ENCODE measurements at regions not wholly inside any gene's neighbourhood (a gene's known extent, or its start where the extent isn't known, plus 50 kb on each side); places are given as distances from the start of the nearest gene placed in this dataset.

DNA sequence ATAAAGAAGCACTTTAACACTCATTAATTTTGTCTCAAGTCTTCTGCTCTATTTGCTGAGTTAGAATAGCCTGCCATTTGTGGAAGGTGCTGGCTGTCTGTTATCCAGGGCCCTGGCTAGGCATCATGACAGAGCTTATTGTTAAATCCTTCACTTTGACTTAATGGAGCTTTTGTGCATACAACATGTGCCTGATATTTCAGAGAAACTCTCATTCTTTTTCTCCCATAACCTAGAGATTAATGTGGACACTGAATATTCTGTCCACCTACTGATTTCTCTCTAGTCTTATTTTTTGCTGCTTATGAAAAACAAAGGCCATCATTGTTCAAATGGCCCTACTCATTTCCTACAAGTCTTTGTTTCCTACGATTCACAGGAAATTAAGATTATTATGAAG lies 383.1 kb upstream of the HTR2A start:
- Histone ChIP-seq H2BK5ac (ENCODE audit: low read depth, low read length, poor library complexity, severe bottlenecking) (no peak overlapping the region), H4K8ac (ENCODE audit: low read depth in 2 of 2, low read length in 2 of 2) (no peak overlapping the region), H4K5ac (ENCODE audit: low read depth, low read length) (no peak overlapping the region), H3K36me3 (ENCODE audit: control insufficient read depth, insufficient read depth, low read length) (no peaks in the 10 kb centered on the region), H2AK5ac (ENCODE audit: low read depth, low read length) (no peak overlapping the region), H3K9me1 (ENCODE audit: insufficient read depth, low read length) (no peaks in the 10 kb centered on the region), H3K9ac (ENCODE audit: low read depth, low read length) (no peak overlapping the region), H3K56ac (ENCODE audit: extremely low read depth, insufficient read depth, low read length) (no peak overlapping the region), H3K4me3 (ENCODE audit: insufficient read depth, low read depth, low read length) (no peak overlapping the region), H3K4me1 (ENCODE audit: control insufficient read depth, insufficient read depth, low read length) (no peaks in the 10 kb centered on the region), H2BK120ac (ENCODE audit: low read depth, low read length) (no peak overlapping the region), H3K4me2 (ENCODE audit: low read depth, low read length) (no peak overlapping the region), H2AK9ac (replicated peaks; ENCODE audit: low read depth, low read length, poor library complexity) (no peak overlapping the region), H3K27ac (ENCODE audit: insufficient read depth, low read length) (no peak overlapping the region), H2AFZ (replicated peaks; ENCODE audit: low read length, poor library complexity) (no peak overlapping the region), H4K91ac (ENCODE audit: insufficient read depth, low read depth, low read length) (no peak overlapping the region), H3K14ac (replicated peaks; ENCODE audit: low read depth, low read length) (no peak overlapping the region), H3K9me3 (ENCODE audit: control insufficient read depth, insufficient read depth, low read length) (no peaks in the 10 kb centered on the region), H3K23ac (ENCODE audit: low read depth, low read length) (no peak overlapping the region), H3K79me1 (ENCODE audit: low read depth in 1 of 2, low read length in 2 of 2) (no peaks in the 10 kb centered on the region), H4K20me1 (ENCODE audit: insufficient read depth, low read length) (no peaks in the 10 kb centered on the region), H3K4ac (ENCODE audit: low read depth, low read length) (no peak overlapping the region), H2BK15ac (ENCODE audit: low read depth, low read length) (no peak overlapping the region), H2BK20ac (ENCODE audit: low read depth, low read length) (no peak overlapping the region), H3K27me3 (ENCODE audit: control insufficient read depth, insufficient read depth, low read length) (no peaks in the 10 kb centered on the region), H3K18ac (ENCODE audit: low read depth, low read length) (no peak overlapping the region)
- no peak for TF ChIP-seq BHLHE40 (IDR thresholded peaks at IDR 0.05; ENCODE audit: low read depth, low read length)
- no peak for TF ChIP-seq FOS (IDR thresholded peaks at IDR 0.05; ENCODE audit: low read depth, low read length)
- TF ChIP-seq RAD21 (IDR thresholded peaks at IDR 0.05; ENCODE audit: low read length) = no peak
- TF ChIP-seq RCOR1 (IDR thresholded peaks at IDR 0.05; ENCODE audit: insufficient replicate concordance, low read length) = no peak
- no peak for TF ChIP-seq CHD1 (IDR thresholded peaks at IDR 0.05; ENCODE audit: low read depth, low read length)
- TF ChIP-seq NFE2L2 (IDR thresholded peaks at IDR 0.05; ENCODE audit: low read depth, low read length) = no peak
- TF ChIP-seq CEBPB (IDR thresholded peaks at IDR 0.05; ENCODE audit: low read depth, low read length) = no peak
- no peak for TF ChIP-seq SMC3 (IDR thresholded peaks at IDR 0.05; ENCODE audit: low read depth, low read length)
- no peak for TF ChIP-seq RFX5 (IDR thresholded peaks at IDR 0.05; ENCODE audit: low read depth, low read length)
- no peak for TF ChIP-seq POLR2A (IDR thresholded peaks at IDR 0.05; ENCODE audit: low read depth, low read length)
- in situ Hi-C loops (cut with MboI; ENCODE audit: low sequenced_read_pairs) = no loop called here
- no peak for ATAC-seq (ENCODE audit: low read depth)
- ChIA-PET CTCF (no interaction called here), POLR2A (ENCODE audit: unreplicated experiment) (no interaction called here)
- intact Hi-C loops (cut with micrococcal nuclease) = no loop called here
- BruUV-seq (replicated peaks) = no TSS peak
- no peak for DNase-seq
- no CpG with 5 or more reads among the region's 1 CpG for WGBS, 2 experiments (ENCODE audit: extremely low coverage in 2 of 2, insufficient read length in 1 of 2)
- dilution Hi-C loops (cut with HindIII; ENCODE audit: low sequenced_read_pairs, unreplicated experiment) = no loop called here
